ENCODE measurements at regions not wholly inside any gene's neighbourhood (a gene's known extent, or its start where the extent isn't known, plus 50 kb on each side); places are given as distances from the start of the nearest gene placed in this dataset.

DNA sequence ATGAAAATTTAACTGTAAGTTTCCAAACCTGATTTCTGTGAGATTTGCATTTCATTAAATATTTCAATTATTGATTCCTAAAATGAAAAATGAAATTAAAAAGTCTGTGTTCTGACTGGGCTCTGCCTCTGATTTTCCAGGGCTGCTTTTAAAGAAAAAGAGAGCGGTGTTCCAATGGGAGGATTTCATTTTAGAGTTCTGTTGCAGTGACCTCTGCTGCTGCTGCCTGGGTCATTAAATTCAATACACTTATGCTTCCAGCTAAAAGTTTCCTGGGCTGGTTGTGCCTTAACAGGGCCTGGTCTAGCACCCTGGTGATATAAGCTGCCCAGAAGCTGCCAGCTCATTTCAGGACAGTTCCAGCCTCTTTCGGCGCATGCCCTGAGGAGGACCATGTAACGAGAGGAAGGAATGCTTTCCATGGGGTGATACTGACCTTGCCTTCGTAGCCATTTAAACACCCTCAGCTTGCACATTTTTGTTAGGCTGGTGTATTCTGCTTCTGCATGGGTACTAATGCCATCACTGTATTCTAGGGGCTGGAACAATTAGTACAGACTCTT, 93.3 kb downstream of the TMEM174 start:
- no peak overlapping the region for H3K9ac ChIP-seq

DNA sequence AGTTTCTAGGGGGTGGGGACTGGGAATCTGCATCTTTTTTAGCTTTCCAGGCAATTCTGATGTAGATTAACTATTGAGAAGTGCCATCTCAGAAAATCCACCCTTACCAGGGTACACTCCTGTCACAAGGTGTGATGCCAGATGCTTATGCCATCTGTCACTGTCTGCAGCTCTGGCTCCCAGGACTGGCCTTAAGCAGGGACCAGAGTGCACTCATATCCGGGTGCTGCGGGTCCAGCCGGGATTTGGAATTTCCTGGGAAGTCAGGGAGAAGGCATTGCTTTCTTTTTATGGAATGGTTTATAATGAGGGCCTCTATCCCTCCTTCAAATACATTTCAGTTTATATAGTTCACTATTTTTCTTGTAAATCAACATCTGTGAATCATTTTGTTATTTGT, 92.6 kb downstream of the TMEM174 start:
- Histone ChIP-seq H3K4me3 (IDR thresholded peaks at IDR 0.05; ENCODE audit: insufficient read depth, low read depth, low read length) (no peak overlapping the region), H3K4me2 (no peak overlapping the region), H3K36me3 (ENCODE audit: insufficient read depth) (no peaks in the 10 kb centered on the region), H3K27me3 (ENCODE audit: insufficient read depth, low read depth) (no peaks in the 10 kb centered on the region), H3K27ac (no peak overlapping the region), H2AFZ (ENCODE audit: low read depth) (no peak overlapping the region), H4K20me1 (ENCODE audit: insufficient read depth) (no peaks in the 10 kb centered on the region), H3K9ac (no peak overlapping the region), H3K4me1 (ENCODE audit: low read depth, poor library complexity, severe bottlenecking) (no peaks in the 10 kb centered on the region), H3K79me2 (ENCODE audit: insufficient read depth, low read depth) (no peaks in the 10 kb centered on the region)
- TF ChIP-seq, protein P1, sequence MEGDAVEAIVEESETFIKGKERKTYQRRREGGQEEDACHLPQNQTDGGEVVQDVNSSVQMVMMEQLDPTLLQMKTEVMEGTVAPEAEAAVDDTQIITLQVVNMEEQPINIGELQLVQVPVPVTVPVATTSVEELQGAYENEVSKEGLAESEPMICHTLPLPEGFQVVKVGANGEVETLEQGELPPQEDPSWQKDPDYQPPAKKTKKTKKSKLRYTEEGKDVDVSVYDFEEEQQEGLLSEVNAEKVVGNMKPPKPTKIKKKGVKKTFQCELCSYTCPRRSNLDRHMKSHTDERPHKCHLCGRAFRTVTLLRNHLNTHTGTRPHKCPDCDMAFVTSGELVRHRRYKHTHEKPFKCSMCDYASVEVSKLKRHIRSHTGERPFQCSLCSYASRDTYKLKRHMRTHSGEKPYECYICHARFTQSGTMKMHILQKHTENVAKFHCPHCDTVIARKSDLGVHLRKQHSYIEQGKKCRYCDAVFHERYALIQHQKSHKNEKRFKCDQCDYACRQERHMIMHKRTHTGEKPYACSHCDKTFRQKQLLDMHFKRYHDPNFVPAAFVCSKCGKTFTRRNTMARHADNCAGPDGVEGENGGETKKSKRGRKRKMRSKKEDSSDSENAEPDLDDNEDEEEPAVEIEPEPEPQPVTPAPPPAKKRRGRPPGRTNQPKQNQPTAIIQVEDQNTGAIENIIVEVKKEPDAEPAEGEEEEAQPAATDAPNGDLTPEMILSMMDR (conservative IDR thresholded peaks at IDR 0.05; ENCODE audit: low read depth, low read length), result no peak

More for the DNA sequence above, 93.3 kb downstream of the TMEM174 start:
- Histone ChIP-seq H3K4me3 (IDR thresholded peaks at IDR 0.05; ENCODE audit: insufficient read depth, low read depth, low read length) (no peak overlapping the region), H3K27me3 (ENCODE audit: insufficient read depth, low read depth) (no peaks in the 10 kb centered on the region), H3K4me2 (no peak overlapping the region), H3K4me1 (ENCODE audit: low read depth, poor library complexity, severe bottlenecking) (no peaks in the 10 kb centered on the region), H3K27ac (no peak overlapping the region), H4K20me1 (ENCODE audit: insufficient read depth) (no peaks in the 10 kb centered on the region), H3K79me2 (ENCODE audit: insufficient read depth, low read depth) (no peaks in the 10 kb centered on the region), H3K36me3 (ENCODE audit: insufficient read depth) (no peaks in the 10 kb centered on the region), H2AFZ (ENCODE audit: low read depth) (no peak overlapping the region)
- TF ChIP-seq, protein P1 (conservative IDR thresholded peaks at IDR 0.05; ENCODE audit: low read depth, low read length), result no peak

DNA sequence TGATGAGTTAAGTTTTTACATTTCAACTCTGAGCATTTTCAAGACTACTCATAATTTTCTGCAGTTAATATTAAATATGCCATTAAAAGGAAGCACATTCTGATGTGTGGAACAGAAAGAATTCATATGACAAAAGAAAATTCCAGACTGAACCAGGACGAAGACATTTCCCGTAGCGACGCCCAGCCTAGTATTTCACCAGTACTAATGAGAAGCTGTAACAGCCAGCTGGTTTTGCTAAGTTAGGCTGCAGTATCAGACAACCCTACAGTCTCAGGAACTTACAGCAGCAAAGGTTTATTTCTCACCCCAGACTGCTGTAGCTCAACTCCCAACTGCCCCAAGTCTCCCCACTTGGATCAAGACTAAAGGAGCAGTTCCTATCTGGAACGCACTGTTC, 91.6 kb downstream of the TMEM174 start:
- H3K4me1 ChIP-seq (ENCODE audit: low read depth, poor library complexity, severe bottlenecking), result no peaks in the 10 kb centered on the region
- no peaks in the 10 kb centered on the region for H4K20me1 ChIP-seq (ENCODE audit: insufficient read depth)
- H2AFZ ChIP-seq (ENCODE audit: low read depth), result no peak overlapping the region
- no peak overlapping the region for H3K27ac ChIP-seq
- no peaks in the 10 kb centered on the region for H3K79me2 ChIP-seq (ENCODE audit: insufficient read depth, low read depth)
- TF ChIP-seq, protein P1 (conservative IDR thresholded peaks at IDR 0.05; ENCODE audit: low read depth, low read length), result no peak
- H3K4me2 ChIP-seq, result no peak overlapping the region
- no peak overlapping the region for H3K4me3 ChIP-seq (IDR thresholded peaks at IDR 0.05; ENCODE audit: insufficient read depth, low read depth, low read length)
- no peaks in the 10 kb centered on the region for H3K36me3 ChIP-seq (ENCODE audit: insufficient read depth)
- no peaks in the 10 kb centered on the region for H3K27me3 ChIP-seq (ENCODE audit: insufficient read depth, low read depth)
- H3K9ac ChIP-seq, result no peak overlapping the region

DNA sequence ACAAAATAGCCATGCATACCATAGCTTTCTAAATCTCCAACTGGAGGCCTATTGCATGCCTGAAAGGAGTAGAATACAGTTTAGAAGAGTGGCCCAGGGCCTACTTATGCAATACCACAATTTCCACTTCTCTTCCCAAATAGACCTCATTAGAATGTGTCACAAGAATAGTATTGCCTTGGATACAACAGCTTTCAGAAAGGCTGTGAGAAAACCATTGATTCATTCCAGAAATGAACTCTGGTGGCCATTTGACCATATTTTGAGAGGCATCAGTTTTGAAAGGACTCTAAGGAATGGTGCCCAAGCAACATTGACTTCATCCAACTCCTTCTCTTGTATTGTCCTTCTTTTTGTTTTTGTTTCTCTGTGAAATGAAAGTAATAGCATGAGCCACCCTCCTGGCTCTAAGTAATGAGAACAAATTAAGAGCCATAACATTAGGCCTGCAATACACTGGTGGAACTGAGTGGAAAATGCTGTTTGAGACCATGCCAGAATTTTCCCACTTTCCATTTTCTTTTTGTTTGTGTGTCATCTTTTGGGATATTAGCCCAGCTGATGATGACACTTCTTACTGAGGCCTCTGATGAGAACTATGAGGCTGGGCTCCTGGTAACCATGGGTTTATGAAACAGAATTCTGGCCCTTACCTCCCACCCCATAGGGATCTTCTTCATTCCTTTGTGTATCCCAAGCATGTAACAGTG, 90.2 kb downstream of the TMEM174 start:
- H3K9ac ChIP-seq, result no peak overlapping the region
- no peaks in the 10 kb centered on the region for H3K4me1 ChIP-seq (ENCODE audit: low read depth, poor library complexity, severe bottlenecking)
- H2AFZ ChIP-seq (ENCODE audit: low read depth), result no peak overlapping the region
- no peaks in the 10 kb centered on the region for H4K20me1 ChIP-seq (ENCODE audit: insufficient read depth)
- H3K79me2 ChIP-seq (ENCODE audit: insufficient read depth, low read depth), result no peaks in the 10 kb centered on the region
- H3K27ac ChIP-seq, result no peak overlapping the region
- H3K4me2 ChIP-seq, result no peak overlapping the region
- TF ChIP-seq, protein P1 (conservative IDR thresholded peaks at IDR 0.05; ENCODE audit: low read depth, low read length), result no peak
- no peaks in the 10 kb centered on the region for H3K27me3 ChIP-seq (ENCODE audit: insufficient read depth, low read depth)
- H3K4me3 ChIP-seq (IDR thresholded peaks at IDR 0.05; ENCODE audit: insufficient read depth, low read depth, low read length), result no peak overlapping the region
- H3K36me3 ChIP-seq (ENCODE audit: insufficient read depth), result no peaks in the 10 kb centered on the region
